ENCODE measurements at regions not wholly inside any gene's neighbourhood (a gene's known extent, or its start where the extent isn't known, plus 50 kb on each side); places are given as distances from the start of the nearest gene placed in this dataset.

DNA sequence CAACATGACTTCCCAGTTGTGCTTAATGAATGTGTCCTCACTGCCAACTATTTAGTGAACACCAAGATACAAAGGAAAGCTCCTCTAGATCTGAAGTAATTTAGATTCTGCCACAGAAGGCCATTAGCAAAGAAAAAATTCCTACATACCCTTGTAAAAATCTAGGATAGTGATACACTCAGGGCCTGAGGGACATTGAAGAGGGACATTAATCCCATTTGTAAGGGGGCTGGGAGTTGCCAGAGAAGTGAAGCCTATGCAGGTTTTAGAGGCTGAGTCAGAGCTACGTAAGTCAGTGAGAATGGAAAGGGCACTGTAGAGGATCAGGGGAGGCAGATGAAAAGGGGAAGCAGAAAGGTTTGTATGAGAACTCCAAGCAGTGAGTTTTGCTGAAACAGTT lies 286.9 kb upstream of the TARS1 start:
- H3K27ac Mint-ChIP-seq = no peak overlapping the region
- POLR2A ChIA-PET = no interaction called here
- Histone ChIP-seq H3K4me1 (ENCODE audit: insufficient read depth, low read length) (no peaks in the 10 kb centered on the region), H3K27me3 (ENCODE audit: insufficient read depth, low read length, poor library complexity, severe bottlenecking) (no peaks in the 10 kb centered on the region), H3K4me3 (ENCODE audit: low read length) (no peak overlapping the region), H3K27ac (ENCODE audit: low read depth, low read length) (no peak overlapping the region), H3K9me3 (ENCODE audit: low read length) (no peaks in the 10 kb centered on the region), H3K36me3 (ENCODE audit: insufficient read depth, low read length) (no peaks in the 10 kb centered on the region)
- DNase-seq = no peak
- CTCF ChIA-PET = no interaction called here
- H3K27me3 Mint-ChIP-seq = peaks cover 0 to 2% of the 10 kb centered on the region in 2 donors
- no peaks in the 10 kb centered on the region for H3K36me3 Mint-ChIP-seq
- H3K4me1 Mint-ChIP-seq = no peaks in the 10 kb centered on the region
- H3K9me3 Mint-ChIP-seq = peaks cover 0 to 14% (median 5%) of the 10 kb centered on the region in 5 donors
- no peak overlapping the region for H3K4me3 Mint-ChIP-seq

DNA sequence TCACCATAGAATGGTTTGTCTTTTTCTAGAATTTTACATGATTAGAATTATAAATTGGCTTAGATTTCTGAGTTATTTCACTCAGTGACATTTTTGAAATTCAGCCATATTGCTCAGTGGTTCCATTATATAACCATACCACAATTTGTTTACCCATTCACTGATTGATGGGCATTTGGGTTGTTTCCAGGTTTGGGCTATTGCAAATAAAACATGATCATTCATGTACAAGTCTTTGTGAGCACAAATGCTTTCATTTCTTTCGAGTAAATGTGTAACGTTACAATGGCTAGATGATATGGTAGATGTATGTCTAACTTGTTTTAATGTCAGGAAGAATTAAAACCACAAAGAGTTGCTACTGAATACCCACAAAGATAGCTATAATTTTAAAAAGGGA lies 279.9 kb upstream of the TARS1 start:
- Mint-ChIP-seq H3K36me3 (no peaks in the 10 kb centered on the region), H3K27ac (no peak overlapping the region), H3K4me3 (no peak overlapping the region), H3K4me1 (no peaks in the 10 kb centered on the region), H3K27me3 (peaks cover 0 to 2% of the 10 kb centered on the region in 2 donors), H3K9me3 (peaks cover 0 to 16% (median 5%) of the 10 kb centered on the region in 5 donors)
- H3K4me1 ChIP-seq (ENCODE audit: insufficient read depth, low read length) = no peaks in the 10 kb centered on the region
- ChIA-PET POLR2A (no interaction called here), CTCF (no interaction called here)
- no peaks in the 10 kb centered on the region for H3K36me3 ChIP-seq (ENCODE audit: insufficient read depth, low read length)
- H3K4me3 ChIP-seq (ENCODE audit: low read length) = no peak overlapping the region
- no peak for DNase-seq
- H3K27ac ChIP-seq (ENCODE audit: low read depth, low read length) = no peak overlapping the region
- H3K27me3 ChIP-seq (ENCODE audit: insufficient read depth, low read length, poor library complexity, severe bottlenecking) = no peaks in the 10 kb centered on the region
- no peaks in the 10 kb centered on the region for H3K9me3 ChIP-seq (ENCODE audit: low read length)

DNA sequence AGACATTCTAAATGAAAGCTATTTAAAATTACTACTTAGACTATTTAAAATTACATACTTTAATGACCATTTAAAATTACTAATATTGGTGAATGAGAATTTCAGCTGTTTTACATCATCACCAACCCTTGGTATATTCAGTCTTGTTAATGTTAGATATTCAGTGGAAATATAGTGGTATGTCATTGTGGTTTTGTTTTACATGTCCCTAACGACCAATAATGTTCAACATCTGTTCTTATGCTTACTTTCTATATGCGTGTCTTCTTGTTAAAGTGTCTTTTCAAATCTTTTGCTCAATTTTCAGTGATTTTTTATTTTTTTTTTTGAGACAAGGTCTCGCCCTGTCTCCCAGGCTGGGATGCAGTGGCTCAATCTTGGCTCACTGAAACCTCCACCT lies 279.3 kb upstream of the TARS1 start:
- Mint-ChIP-seq H3K27ac (no peak overlapping the region), H3K4me3 (no peak overlapping the region), H3K36me3 (no peaks in the 10 kb centered on the region), H3K27me3 (peaks cover 0 to 2% of the 10 kb centered on the region in 2 donors), H3K4me1 (no peaks in the 10 kb centered on the region), H3K9me3 (peaks cover 2 to 19% (median 9%) of the 10 kb centered on the region in 5 donors)
- ChIA-PET CTCF (no interaction called here), POLR2A (no interaction called here)
- Histone ChIP-seq H3K27me3 (ENCODE audit: insufficient read depth, low read length, poor library complexity, severe bottlenecking) (no peaks in the 10 kb centered on the region), H3K4me1 (ENCODE audit: insufficient read depth, low read length) (no peaks in the 10 kb centered on the region), H3K4me3 (ENCODE audit: low read length) (no peak overlapping the region), H3K9me3 (ENCODE audit: low read length) (no peaks in the 10 kb centered on the region), H3K27ac (ENCODE audit: low read depth, low read length) (no peak overlapping the region), H3K36me3 (ENCODE audit: insufficient read depth, low read length) (no peaks in the 10 kb centered on the region)
- DNase-seq = no peak

DNA sequence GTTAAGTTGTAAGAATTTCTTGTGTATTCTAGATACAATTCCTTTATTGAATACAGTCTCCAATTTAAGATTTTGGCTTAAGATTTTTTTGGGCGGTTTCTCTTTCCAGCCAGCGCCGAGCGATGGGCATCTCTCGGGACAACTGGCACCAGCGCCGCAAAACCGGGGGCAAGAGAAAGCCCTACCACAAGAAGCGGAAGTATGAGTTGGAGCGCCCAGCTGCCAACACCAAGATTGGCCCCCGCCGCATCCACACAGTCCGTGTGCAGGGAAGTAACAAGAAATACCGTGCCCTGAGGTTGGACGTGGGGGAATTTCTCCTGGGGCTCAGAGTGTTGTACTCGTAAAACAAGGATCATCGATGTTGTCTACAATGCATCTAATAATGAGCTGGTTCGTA lies 278.7 kb upstream of the TARS1 start:
- no peak overlapping the region for H3K4me3 Mint-ChIP-seq
- no peaks in the 10 kb centered on the region for H3K4me1 ChIP-seq (ENCODE audit: insufficient read depth, low read length)
- H3K36me3 Mint-ChIP-seq = no peaks in the 10 kb centered on the region
- H3K27ac Mint-ChIP-seq = no peak overlapping the region
- H3K36me3 ChIP-seq (ENCODE audit: insufficient read depth, low read length) = no peaks in the 10 kb centered on the region
- H3K4me3 ChIP-seq (ENCODE audit: low read length) = no peak overlapping the region
- ChIA-PET POLR2A (no interaction called here), CTCF (no interaction called here)
- no peaks in the 10 kb centered on the region for H3K27me3 ChIP-seq (ENCODE audit: insufficient read depth, low read length, poor library complexity, severe bottlenecking)
- H3K9me3 ChIP-seq (ENCODE audit: low read length) = no peaks in the 10 kb centered on the region
- peaks cover 0 to 2% of the 10 kb centered on the region in 2 donors for H3K27me3 Mint-ChIP-seq
- peaks cover 2 to 18% (median 9%) of the 10 kb centered on the region in 5 donors for H3K9me3 Mint-ChIP-seq
- no peak for DNase-seq
- no peaks in the 10 kb centered on the region for H3K4me1 Mint-ChIP-seq
- H3K27ac ChIP-seq (ENCODE audit: low read depth, low read length) = no peak overlapping the region

DNA sequence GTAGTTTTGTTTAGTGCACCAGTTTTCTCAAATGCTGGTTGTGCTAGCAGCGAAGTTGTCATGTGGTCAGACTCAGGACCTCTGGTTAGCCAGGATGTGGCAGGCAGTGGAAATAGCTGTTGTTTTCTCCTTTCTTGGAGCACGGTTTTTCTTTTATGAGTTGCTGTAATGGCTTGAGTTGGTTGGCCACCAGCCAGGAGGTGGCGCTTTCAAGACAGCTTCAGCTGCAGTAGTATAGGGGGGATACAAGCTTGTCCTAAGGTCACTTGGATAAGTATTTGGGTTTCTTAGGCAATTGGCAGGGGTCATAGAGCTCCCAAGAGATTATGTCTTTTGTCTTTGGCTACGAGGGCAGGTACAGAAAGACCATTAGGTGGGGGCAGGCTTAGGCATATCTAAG lies 274.2 kb upstream of the TARS1 start:
- Histone ChIP-seq H3K36me3 (ENCODE audit: insufficient read depth, low read length) (no peaks in the 10 kb centered on the region), H3K4me3 (ENCODE audit: low read length) (no peak overlapping the region), H3K9me3 (ENCODE audit: low read length) (no peaks in the 10 kb centered on the region), H3K27ac (ENCODE audit: low read depth, low read length) (no peak overlapping the region), H3K27me3 (ENCODE audit: insufficient read depth, low read length, poor library complexity, severe bottlenecking) (no peaks in the 10 kb centered on the region), H3K4me1 (ENCODE audit: insufficient read depth, low read length) (no peaks in the 10 kb centered on the region)
- H3K4me1 Mint-ChIP-seq = no peaks in the 10 kb centered on the region
- DNase-seq = no peak
- no peak overlapping the region for H3K27ac Mint-ChIP-seq
- no peaks in the 10 kb centered on the region for H3K36me3 Mint-ChIP-seq
- peaks cover 12 to 35% (median 20%) of the 10 kb centered on the region in 5 donors for H3K9me3 Mint-ChIP-seq
- ChIA-PET CTCF (no interaction called here), POLR2A (no interaction called here)
- no peak overlapping the region for H3K4me3 Mint-ChIP-seq
- H3K27me3 Mint-ChIP-seq = no peaks in the 10 kb centered on the region

DNA sequence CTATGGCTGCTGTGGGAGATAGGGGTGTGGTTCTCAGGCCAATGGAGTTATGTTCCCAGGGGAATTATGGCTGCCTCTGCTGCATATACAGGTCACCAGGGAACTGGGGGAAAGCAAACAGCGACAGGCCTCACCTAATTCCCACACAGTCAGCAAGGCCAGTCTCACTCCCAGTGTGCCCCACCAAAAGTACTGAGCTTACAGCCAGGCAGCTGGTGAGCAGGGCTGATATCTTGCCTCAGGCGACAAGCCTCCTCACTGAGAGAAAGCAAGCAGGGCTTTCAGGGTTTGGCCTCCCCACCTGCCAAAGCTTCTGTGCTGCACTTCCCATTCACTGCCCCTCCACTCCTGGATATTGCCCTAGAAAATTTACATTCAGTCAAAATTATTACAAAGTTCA lies 273.8 kb upstream of the TARS1 start:
- ChIA-PET CTCF (no interaction called here), POLR2A (no interaction called here)
- Histone ChIP-seq H3K27me3 (ENCODE audit: insufficient read depth, low read length, poor library complexity, severe bottlenecking) (no peaks in the 10 kb centered on the region), H3K4me3 (ENCODE audit: low read length) (no peak overlapping the region), H3K4me1 (ENCODE audit: insufficient read depth, low read length) (no peaks in the 10 kb centered on the region), H3K36me3 (ENCODE audit: insufficient read depth, low read length) (no peaks in the 10 kb centered on the region), H3K27ac (ENCODE audit: low read depth, low read length) (no peak overlapping the region), H3K9me3 (ENCODE audit: low read length) (no peaks in the 10 kb centered on the region)
- Mint-ChIP-seq H3K27ac (no peak overlapping the region), H3K4me3 (no peak overlapping the region), H3K36me3 (no peaks in the 10 kb centered on the region), H3K27me3 (no peaks in the 10 kb centered on the region), H3K9me3 (peaks cover 12 to 35% (median 20%) of the 10 kb centered on the region in 5 donors), H3K4me1 (no peaks in the 10 kb centered on the region)
- no peak for DNase-seq

DNA sequence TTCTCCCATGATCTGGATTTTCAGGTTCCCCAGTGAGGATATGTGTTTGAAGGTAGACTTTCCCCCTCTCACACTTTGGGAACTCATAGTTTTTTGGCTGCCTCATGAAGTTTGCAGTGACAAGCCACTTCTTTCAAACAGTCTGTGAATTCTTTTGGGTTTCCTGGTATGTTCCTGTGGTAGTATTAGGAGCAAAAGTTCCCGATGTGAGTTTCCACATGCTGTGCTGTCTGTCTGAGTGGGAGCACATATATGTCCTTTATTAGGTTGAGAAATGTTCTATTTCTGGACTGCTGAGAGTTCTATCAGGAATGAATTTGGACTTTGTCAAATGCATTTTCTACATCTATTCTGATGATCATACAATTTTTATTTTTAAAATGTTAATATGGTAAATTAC lies 273.2 kb upstream of the TARS1 start:
- Mint-ChIP-seq H3K27me3 (no peaks in the 10 kb centered on the region), H3K4me3 (no peak overlapping the region), H3K27ac (no peak overlapping the region), H3K9me3 (peaks cover 14 to 35% (median 20%) of the 10 kb centered on the region in 5 donors), H3K4me1 (no peaks in the 10 kb centered on the region), H3K36me3 (no peaks in the 10 kb centered on the region)
- no peak overlapping the region for H3K4me3 ChIP-seq (ENCODE audit: low read length)
- H3K36me3 ChIP-seq (ENCODE audit: insufficient read depth, low read length) = no peaks in the 10 kb centered on the region
- no peaks in the 10 kb centered on the region for H3K4me1 ChIP-seq (ENCODE audit: insufficient read depth, low read length)
- CTCF ChIA-PET = no interaction called here
- no peak for DNase-seq
- no peak overlapping the region for H3K27ac ChIP-seq (ENCODE audit: low read depth, low read length)
- no peaks in the 10 kb centered on the region for H3K9me3 ChIP-seq (ENCODE audit: low read length)
- POLR2A ChIA-PET = no interaction called here
- H3K27me3 ChIP-seq (ENCODE audit: insufficient read depth, low read length, poor library complexity, severe bottlenecking) = no peaks in the 10 kb centered on the region

DNA sequence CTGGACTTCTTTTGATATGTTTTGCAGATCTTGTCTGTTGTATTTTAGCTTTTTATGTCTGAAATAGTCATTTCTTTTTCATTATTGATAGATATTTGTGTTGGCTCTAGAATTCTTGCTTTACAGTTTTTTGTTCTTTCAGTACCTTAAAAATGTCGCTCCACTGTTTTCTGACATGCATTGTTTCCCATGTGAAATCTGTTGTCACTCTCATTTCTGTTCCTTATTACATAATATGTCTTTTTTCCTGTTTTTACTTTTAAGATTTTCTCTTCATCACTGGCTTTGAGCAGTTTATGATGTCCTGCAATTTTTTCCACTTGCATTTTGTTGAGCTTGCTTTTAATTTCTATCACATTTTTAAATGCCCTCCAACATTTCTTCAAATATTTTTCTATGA lies 270.4 kb upstream of the TARS1 start:
- no peak for DNase-seq
- Mint-ChIP-seq H3K36me3 (no peaks in the 10 kb centered on the region), H3K27me3 (no peaks in the 10 kb centered on the region), H3K4me3 (no peak overlapping the region), H3K27ac (no peak overlapping the region), H3K4me1 (no peaks in the 10 kb centered on the region), H3K9me3 (peaks cover 14 to 37% (median 18%) of the 10 kb centered on the region in 5 donors)
- no peak overlapping the region for H3K4me3 ChIP-seq (ENCODE audit: low read length)
- ChIA-PET POLR2A (no interaction called here), CTCF (no interaction called here)
- no peaks in the 10 kb centered on the region for H3K4me1 ChIP-seq (ENCODE audit: insufficient read depth, low read length)
- no peaks in the 10 kb centered on the region for H3K9me3 ChIP-seq (ENCODE audit: low read length)
- H3K36me3 ChIP-seq (ENCODE audit: insufficient read depth, low read length) = no peaks in the 10 kb centered on the region
- H3K27me3 ChIP-seq (ENCODE audit: insufficient read depth, low read length, poor library complexity, severe bottlenecking) = no peaks in the 10 kb centered on the region
- no peak overlapping the region for H3K27ac ChIP-seq (ENCODE audit: low read depth, low read length)

DNA sequence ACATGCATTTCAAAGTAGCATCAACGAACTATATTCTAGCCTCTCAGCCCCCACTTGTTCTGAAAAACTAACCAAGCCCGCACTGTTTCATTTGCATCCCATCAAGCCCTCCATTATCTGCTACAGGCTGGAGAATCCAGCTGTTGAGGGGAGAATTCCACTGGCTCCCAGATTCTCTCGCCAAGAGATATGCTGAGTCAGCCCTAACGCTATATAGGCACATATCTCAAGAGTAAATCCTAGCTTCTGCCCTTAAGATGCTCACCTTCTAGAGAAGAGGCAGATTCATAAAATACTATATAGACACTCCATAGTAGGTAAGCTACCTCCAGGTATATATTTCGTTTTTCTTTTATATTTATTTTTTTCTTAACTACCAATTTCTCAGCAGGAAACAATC lies 266.4 kb upstream of the TARS1 start:
- no peaks in the 10 kb centered on the region for H3K27me3 ChIP-seq (ENCODE audit: insufficient read depth, low read length, poor library complexity, severe bottlenecking)
- no peaks in the 10 kb centered on the region for H3K9me3 ChIP-seq (ENCODE audit: low read length)
- no peaks in the 10 kb centered on the region for H3K36me3 ChIP-seq (ENCODE audit: insufficient read depth, low read length)
- no peak overlapping the region for H3K27ac ChIP-seq (ENCODE audit: low read depth, low read length)
- Mint-ChIP-seq H3K4me1 (no peaks in the 10 kb centered on the region), H3K27me3 (no peaks in the 10 kb centered on the region), H3K4me3 (no peak overlapping the region), H3K9me3 (peaks cover 11 to 24% (median 14%) of the 10 kb centered on the region in 5 donors), H3K27ac (no peak overlapping the region), H3K36me3 (no peaks in the 10 kb centered on the region)
- H3K4me3 ChIP-seq (ENCODE audit: low read length) = no peak overlapping the region
- POLR2A ChIA-PET = no interaction called here
- DNase-seq = no peak
- no peaks in the 10 kb centered on the region for H3K4me1 ChIP-seq (ENCODE audit: insufficient read depth, low read length)
- CTCF ChIA-PET = no interaction called here
